ENCODE measurements at regions not wholly inside any gene's neighbourhood (a gene's known extent, or its start where the extent isn't known, plus 50 kb on each side); places are given as distances from the start of the nearest gene placed in this dataset.

DNA sequence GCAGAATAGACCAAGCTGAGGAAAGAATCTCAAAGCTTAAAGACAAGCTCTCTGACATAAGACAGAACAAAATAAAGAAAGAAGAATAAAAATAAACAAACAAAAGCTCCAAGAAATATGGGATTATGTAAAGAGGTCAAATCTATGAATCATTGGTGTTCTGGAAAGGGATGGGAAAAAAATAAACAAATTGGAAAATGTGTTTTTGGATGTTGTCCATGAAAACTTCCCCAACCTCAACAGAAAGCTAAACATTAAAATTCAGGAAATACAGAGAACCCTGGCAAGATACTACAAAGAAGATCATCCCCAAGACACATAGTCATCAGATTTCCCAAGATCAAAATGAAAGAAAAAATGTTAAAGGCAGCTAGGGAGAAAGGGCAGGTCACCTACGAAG, 662.0 kb upstream of the CDH18 start:
- Histone ChIP-seq H3K27ac (ENCODE audit: low read depth, low read length) (no peak overlapping the region), H3K9me3 (ENCODE audit: insufficient read depth, low read depth, low read length) (no peaks in the 10 kb centered on the region), H3K4me3 (ENCODE audit: low read length) (no peak overlapping the region), H3K9ac (ENCODE audit: low read depth, low read length) (no peak overlapping the region), H3K36me3 (ENCODE audit: insufficient read depth, low read length) (no peaks in the 10 kb centered on the region), H3K27me3 (ENCODE audit: insufficient read depth, low read length) (no peaks in the 10 kb centered on the region), H3K4me1 (ENCODE audit: insufficient read depth, low read length) (peaks cover 14% of the 10 kb centered on the region; the same call in 1 of the 2 replicates)
- 83% methylated on average over 1 of the region's 1 CpG for WGBS

DNA sequence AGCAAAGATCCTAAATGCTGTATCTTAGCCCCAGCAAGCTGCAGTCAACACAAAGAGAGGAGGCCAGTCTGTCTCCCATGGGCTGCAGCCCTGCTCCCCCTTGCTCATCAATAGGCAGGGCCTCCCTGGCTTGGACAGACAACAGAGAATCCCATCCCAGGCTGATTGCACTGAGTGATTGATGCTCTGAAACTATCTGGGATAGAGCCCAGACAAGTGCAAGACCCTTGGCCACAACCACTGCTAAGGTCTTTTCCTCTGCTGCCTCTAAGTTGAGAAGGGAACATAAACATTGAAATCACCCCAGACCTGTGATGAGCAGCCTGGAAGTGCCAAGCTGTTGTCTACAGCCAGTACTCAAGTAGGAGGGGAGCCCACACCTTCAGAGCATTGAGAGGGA, 661.0 kb upstream of the CDH18 start:
- Histone ChIP-seq H3K9ac (ENCODE audit: low read depth, low read length) (no peak overlapping the region), H3K4me3 (ENCODE audit: low read length) (no peak overlapping the region), H3K36me3 (ENCODE audit: insufficient read depth, low read length) (no peaks in the 10 kb centered on the region), H3K4me1 (ENCODE audit: insufficient read depth, low read length) (peaks cover 14% of the 10 kb centered on the region; the same call in 1 of the 2 replicates), H3K9me3 (ENCODE audit: insufficient read depth, low read depth, low read length) (no peaks in the 10 kb centered on the region), H3K27me3 (ENCODE audit: insufficient read depth, low read length) (no peaks in the 10 kb centered on the region), H3K27ac (ENCODE audit: low read depth, low read length) (no peak overlapping the region)

DNA sequence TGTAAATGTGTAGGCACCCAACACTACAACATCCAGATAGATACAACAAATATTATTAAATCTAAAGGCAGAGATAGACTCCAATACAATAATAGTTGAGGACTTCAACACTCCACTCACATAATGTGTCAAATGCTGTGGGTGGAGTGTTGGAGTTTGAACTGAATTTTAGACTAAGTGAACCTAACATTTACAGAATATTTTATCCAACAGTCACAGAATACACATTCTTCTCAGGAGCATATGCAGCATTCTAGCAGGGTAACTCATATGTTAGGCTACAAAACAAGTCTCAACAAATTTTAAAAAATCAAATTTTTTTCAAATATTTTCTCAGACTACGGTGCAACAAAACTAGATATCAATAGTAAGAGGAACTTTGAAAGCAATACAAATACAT, 648.7 kb upstream of the CDH18 start:
- no peaks in the 10 kb centered on the region for H3K4me1 ChIP-seq (ENCODE audit: insufficient read depth, low read length)
- no peak overlapping the region for H3K4me3 ChIP-seq (ENCODE audit: low read length)
- no peak overlapping the region for H3K9ac ChIP-seq (ENCODE audit: low read depth, low read length)
- WGBS, result no CpG with 5 or more reads among the region's 1 CpG
- H3K27ac ChIP-seq (ENCODE audit: low read depth, low read length), result no peak overlapping the region
- no peaks in the 10 kb centered on the region for H3K27me3 ChIP-seq (ENCODE audit: insufficient read depth, low read length)
- no peaks in the 10 kb centered on the region for H3K36me3 ChIP-seq (ENCODE audit: insufficient read depth, low read length)
- no peaks in the 10 kb centered on the region for H3K9me3 ChIP-seq (ENCODE audit: insufficient read depth, low read depth, low read length)

DNA sequence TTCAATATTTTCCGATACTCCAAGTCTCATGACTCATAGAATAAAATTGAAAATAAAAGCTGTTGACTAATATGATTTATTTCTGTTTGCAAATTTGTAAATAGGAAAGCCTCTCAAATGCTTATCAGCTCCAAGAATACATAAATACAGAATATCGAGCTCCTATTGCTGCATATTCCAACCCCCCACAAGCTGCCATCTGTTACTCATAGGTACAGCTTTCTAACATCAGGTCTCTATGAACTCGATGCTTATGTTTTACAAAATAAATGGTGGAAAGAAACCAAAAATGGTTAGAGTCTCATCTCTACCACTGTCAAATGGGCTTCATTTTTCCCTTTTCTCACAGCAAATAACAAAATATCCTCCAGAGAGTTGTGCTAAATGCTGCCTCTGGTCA, 631.6 kb upstream of the CDH18 start:
- H3K36me3 ChIP-seq (ENCODE audit: insufficient read depth, low read length), result no peaks in the 10 kb centered on the region
- peaks cover 9% of the 10 kb centered on the region for H3K4me1 ChIP-seq (ENCODE audit: insufficient read depth, low read length)
- H3K9ac ChIP-seq (ENCODE audit: low read depth, low read length), result no peak overlapping the region
- WGBS, result 94% methylated on average over 2 of the region's 3 CpGs
- no peak overlapping the region for H3K27ac ChIP-seq (ENCODE audit: low read depth, low read length)
- H3K27me3 ChIP-seq (ENCODE audit: insufficient read depth, low read length), result no peaks in the 10 kb centered on the region
- H3K9me3 ChIP-seq (ENCODE audit: insufficient read depth, low read depth, low read length), result no peaks in the 10 kb centered on the region
- H3K4me3 ChIP-seq (ENCODE audit: low read length), result no peak overlapping the region

DNA sequence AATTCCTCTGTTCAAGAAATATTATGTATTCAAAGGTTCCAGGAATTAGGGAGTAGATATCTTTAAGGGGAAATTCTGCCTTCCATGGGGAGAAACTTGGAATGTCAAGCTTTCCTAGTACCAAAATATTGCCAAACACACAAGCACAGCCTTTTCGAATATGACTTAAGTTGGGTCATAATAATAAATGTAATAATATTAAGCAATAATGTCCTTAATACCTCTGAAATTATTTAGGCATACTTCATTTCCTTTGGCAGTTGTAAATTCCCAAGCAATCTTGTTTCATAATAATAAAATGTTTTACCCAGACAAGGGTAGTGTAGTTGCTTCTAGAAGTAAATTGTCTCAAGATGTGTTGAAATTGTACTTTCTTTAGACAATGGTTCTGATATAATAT, 630.3 kb upstream of the CDH18 start:
- H3K4me3 ChIP-seq (ENCODE audit: low read length), result no peak overlapping the region
- H3K36me3 ChIP-seq (ENCODE audit: insufficient read depth, low read length), result no peaks in the 10 kb centered on the region
- no peak overlapping the region for H3K27ac ChIP-seq (ENCODE audit: low read depth, low read length)
- no peaks in the 10 kb centered on the region for H3K9me3 ChIP-seq (ENCODE audit: insufficient read depth, low read depth, low read length)
- no peak overlapping the region for H3K9ac ChIP-seq (ENCODE audit: low read depth, low read length)
- H3K27me3 ChIP-seq (ENCODE audit: insufficient read depth, low read length), result no peaks in the 10 kb centered on the region
- WGBS, result no CpG with 5 or more reads among the region's 1 CpG
- peaks cover 9% of the 10 kb centered on the region for H3K4me1 ChIP-seq (ENCODE audit: insufficient read depth, low read length)

DNA sequence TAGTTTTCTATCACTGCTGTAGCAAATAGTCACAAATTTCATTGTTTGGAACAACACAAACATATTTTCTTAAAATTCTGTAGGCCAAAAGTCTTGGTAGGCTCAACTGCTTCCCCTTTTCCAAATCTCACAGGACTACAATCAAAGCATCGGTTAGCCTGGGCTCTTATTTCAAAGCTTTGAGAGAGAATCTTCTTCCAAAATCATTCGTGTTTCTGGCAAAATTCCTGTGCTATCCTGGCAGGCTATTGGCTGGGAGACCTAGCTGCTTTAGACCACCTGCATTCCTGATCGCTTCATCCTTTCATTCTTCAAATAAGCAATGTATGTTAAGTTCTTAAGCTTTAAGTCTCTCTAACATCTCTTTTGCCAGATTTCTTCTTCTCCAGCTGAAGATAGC, 629.8 kb upstream of the CDH18 start:
- Histone ChIP-seq H3K27me3 (ENCODE audit: insufficient read depth, low read length) (no peaks in the 10 kb centered on the region), H3K4me3 (ENCODE audit: low read length) (no peak overlapping the region), H3K36me3 (ENCODE audit: insufficient read depth, low read length) (no peaks in the 10 kb centered on the region), H3K9ac (ENCODE audit: low read depth, low read length) (no peak overlapping the region), H3K4me1 (ENCODE audit: insufficient read depth, low read length) (peaks cover 9% of the 10 kb centered on the region), H3K9me3 (ENCODE audit: insufficient read depth, low read depth, low read length) (no peaks in the 10 kb centered on the region), H3K27ac (ENCODE audit: low read depth, low read length) (no peak overlapping the region)
- WGBS, result 83% methylated on average over 3 of the region's 3 CpGs

DNA sequence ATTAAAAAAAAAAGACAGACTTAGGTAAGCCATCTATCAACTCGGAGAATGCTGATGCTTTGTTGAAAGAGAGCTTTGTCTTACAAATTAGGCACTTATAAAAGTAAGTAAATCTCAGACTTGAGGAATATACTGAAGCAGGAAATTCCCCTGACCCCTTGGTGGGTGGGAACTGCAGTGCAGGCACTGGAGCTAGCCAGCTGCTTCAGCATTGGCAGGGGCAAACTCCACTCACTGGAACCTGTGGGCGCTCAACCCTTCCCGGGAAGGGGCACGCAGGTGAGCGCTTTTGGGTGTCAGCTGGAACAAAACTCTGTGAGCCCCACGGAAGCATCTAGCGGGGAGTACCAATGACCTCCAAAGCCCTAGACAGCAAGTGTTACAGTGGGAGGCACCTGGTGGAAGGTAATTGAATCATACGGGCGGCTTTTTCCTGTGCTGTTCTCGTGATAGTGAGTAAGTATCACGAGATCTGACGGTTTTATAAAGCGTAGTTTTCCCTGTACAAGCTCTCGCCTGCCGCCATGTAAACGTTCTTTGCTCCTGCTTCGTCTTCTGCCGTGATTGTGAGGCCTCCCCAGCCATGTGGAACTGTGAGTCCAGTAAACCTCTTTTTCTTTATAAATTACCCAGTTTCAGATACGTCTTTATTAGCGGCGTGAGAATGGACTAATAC, 628.0 kb upstream of the CDH18 start:
- Histone ChIP-seq H3K27me3 (ENCODE audit: insufficient read depth, low read length) (no peaks in the 10 kb centered on the region), H3K36me3 (ENCODE audit: insufficient read depth, low read length) (no peaks in the 10 kb centered on the region), H3K27ac (ENCODE audit: low read depth, low read length) (no peak overlapping the region), H3K4me1 (ENCODE audit: insufficient read depth, low read length) (peaks cover 9% of the 10 kb centered on the region), H3K9ac (ENCODE audit: low read depth, low read length) (no peak overlapping the region), H3K9me3 (ENCODE audit: insufficient read depth, low read depth, low read length) (no peaks in the 10 kb centered on the region), H3K4me3 (ENCODE audit: low read length) (no peak overlapping the region)
- 94% methylated on average over 21 of the region's 21 CpGs for WGBS

DNA sequence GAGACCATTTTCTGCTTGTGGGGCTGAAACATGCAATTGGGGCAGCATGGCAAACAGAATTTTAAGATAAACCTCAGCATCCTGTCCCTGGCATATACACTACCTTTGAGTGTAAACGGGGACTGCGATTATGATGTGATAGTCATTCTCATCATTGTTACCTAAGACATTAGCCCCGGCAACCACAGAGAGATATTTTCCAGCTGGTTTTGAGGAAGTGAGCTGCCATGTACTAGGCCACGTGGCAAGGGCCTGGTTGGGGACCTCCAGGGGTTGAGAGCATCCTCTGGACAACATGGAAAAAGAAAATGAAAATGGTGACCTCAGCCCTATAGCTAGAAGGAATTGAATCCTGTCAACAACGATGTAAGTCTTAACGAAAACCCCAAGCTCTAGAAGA, 623.6 kb upstream of the CDH18 start:
- Histone ChIP-seq H3K27ac (ENCODE audit: low read depth, low read length) (no peak overlapping the region), H3K9ac (ENCODE audit: low read depth, low read length) (no peak overlapping the region), H3K27me3 (ENCODE audit: insufficient read depth, low read length) (no peaks in the 10 kb centered on the region), H3K4me3 (ENCODE audit: low read length) (no peak overlapping the region), H3K4me1 (ENCODE audit: insufficient read depth, low read length) (peaks cover 19% of the 10 kb centered on the region), H3K9me3 (ENCODE audit: insufficient read depth, low read depth, low read length) (no peaks in the 10 kb centered on the region), H3K36me3 (ENCODE audit: insufficient read depth, low read length) (no peaks in the 10 kb centered on the region)
- 98% methylated on average over 6 of the region's 6 CpGs for WGBS

DNA sequence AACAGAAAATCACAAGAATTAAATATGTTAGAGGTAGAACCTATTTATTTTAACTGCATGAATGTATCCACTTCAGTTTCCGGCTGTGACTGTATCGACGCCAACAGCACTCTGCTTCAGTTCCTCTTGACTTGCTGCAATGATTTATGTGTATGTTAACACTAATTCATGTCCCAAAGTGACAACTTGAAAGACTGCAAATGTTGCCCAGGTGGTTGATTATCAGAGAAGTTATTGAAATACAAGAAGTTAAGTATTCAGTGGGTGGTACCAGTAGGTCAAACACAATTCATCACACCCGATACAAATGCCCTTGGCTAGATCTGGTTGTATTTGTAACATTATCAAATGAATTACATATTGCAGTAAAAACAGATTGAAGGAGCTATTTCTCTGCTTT, 622.7 kb upstream of the CDH18 start:
- H3K36me3 ChIP-seq (ENCODE audit: insufficient read depth, low read length), result no peaks in the 10 kb centered on the region
- H3K4me3 ChIP-seq (ENCODE audit: low read length), result no peak overlapping the region
- H3K9me3 ChIP-seq (ENCODE audit: insufficient read depth, low read depth, low read length), result no peaks in the 10 kb centered on the region
- no peaks in the 10 kb centered on the region for H3K27me3 ChIP-seq (ENCODE audit: insufficient read depth, low read length)
- no peak overlapping the region for H3K9ac ChIP-seq (ENCODE audit: low read depth, low read length)
- H3K27ac ChIP-seq (ENCODE audit: low read depth, low read length), result no peak overlapping the region
- 89% methylated on average over 3 of the region's 4 CpGs for WGBS
- peaks cover 16% of the 10 kb centered on the region for H3K4me1 ChIP-seq (ENCODE audit: insufficient read depth, low read length)

DNA sequence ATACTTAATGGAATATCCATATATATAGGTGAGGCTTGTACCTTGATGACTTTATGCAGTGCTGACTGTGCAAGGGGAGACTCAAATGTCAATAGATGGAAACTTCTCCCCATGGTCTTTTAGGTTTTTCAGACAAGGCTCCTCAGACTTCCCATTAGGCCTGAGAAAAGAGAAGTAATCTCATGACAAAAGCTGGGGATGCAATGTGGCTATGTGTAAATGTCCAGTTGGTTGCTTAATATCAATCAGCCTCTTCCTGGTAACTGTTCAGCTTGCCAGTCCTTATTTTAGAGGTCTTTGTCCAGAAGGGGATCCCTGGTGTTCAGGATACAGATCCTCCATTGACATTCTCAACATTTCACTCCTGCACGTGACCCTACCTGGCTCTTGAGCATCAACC, 621.1 kb upstream of the CDH18 start:
- 91% methylated on average over 1 of the region's 1 CpG for WGBS
- H3K27me3 ChIP-seq (ENCODE audit: insufficient read depth, low read length), result no peaks in the 10 kb centered on the region
- H3K9ac ChIP-seq (ENCODE audit: low read depth, low read length), result no peak overlapping the region
- H3K4me3 ChIP-seq (ENCODE audit: low read length), result no peak overlapping the region
- H3K9me3 ChIP-seq (ENCODE audit: insufficient read depth, low read depth, low read length), result no peaks in the 10 kb centered on the region
- H3K27ac ChIP-seq (ENCODE audit: low read depth, low read length), result no peak overlapping the region
- no peaks in the 10 kb centered on the region for H3K36me3 ChIP-seq (ENCODE audit: insufficient read depth, low read length)
- peaks cover 16% of the 10 kb centered on the region for H3K4me1 ChIP-seq (ENCODE audit: insufficient read depth, low read length)

DNA sequence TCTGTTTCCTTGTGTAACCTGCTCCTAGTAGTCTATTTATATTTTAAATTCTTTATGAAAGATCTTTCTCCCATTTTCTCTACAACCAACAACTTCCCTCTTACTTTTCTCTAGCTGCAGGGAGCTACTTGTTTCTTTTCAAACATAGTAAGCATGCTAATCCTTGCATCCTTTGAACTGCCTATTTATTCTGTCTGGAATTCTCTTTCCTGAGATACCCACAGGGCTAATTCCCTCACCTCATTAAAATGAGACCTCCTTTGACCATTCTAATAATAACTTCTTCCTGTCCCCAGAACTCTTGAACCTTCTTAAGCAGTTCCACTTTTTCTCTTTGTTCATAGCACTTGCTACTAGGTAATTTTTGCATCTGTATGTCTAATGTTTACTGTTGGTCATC, 620.6 kb upstream of the CDH18 start:
- H3K36me3 ChIP-seq (ENCODE audit: insufficient read depth, low read length), result no peaks in the 10 kb centered on the region
- peaks cover 16% of the 10 kb centered on the region for H3K4me1 ChIP-seq (ENCODE audit: insufficient read depth, low read length)
- H3K27me3 ChIP-seq (ENCODE audit: insufficient read depth, low read length), result no peaks in the 10 kb centered on the region
- no peak overlapping the region for H3K27ac ChIP-seq (ENCODE audit: low read depth, low read length)
- no peak overlapping the region for H3K4me3 ChIP-seq (ENCODE audit: low read length)
- H3K9ac ChIP-seq (ENCODE audit: low read depth, low read length), result no peak overlapping the region
- H3K9me3 ChIP-seq (ENCODE audit: insufficient read depth, low read depth, low read length), result no peaks in the 10 kb centered on the region
